Fibroblast of lung (primary cell): ENCODE measurements at regions not wholly inside any gene's neighbourhood (a gene's known extent, or its start where the extent isn't known, plus 50 kb on each side); places are given as distances from the start of the nearest gene placed in this dataset.

Experiments
- DNase-seq, 2 donors: peaks; one replicate each; pipeline versions ENCODE4 v3.0.0 to v3.0.0-alpha.2; 2010; ENCODE audit warnings: low read depth in 2 of 2
- H2AFZ ChIP-seq: 2 replicates; pipeline ENCODE4 v1.5.1; 2012; ENCODE audit warnings: low read length, control low read depth, inconsistent platforms
- H3K27ac ChIP-seq: 2 replicates; pipeline ENCODE4 v1.5.1; 2011; ENCODE audit warnings: low read length, control low read depth; ENCODE audit not compliant: insufficient read depth
- H3K27me3 ChIP-seq: 2 replicates; pipeline ENCODE4 v1.5.1; 2011; ENCODE audit warnings: mild to moderate bottlenecking, low read length; ENCODE audit not compliant: control insufficient read depth, insufficient read depth
- H3K36me3 ChIP-seq: 2 replicates; pipeline ENCODE4 v1.5.1; 2011; ENCODE audit warnings: low read length; ENCODE audit not compliant: control insufficient read depth, insufficient read depth
- H3K4me1 ChIP-seq: 2 replicates; pipeline ENCODE4 v1.5.1; 2011; ENCODE audit warnings: low read length; ENCODE audit not compliant: control insufficient read depth, insufficient read depth; ENCODE audit errors: extremely low read depth
- H3K4me2 ChIP-seq: 2 replicates; pipeline ENCODE4 v1.5.1; 2011; ENCODE audit warnings: low read length, control low read depth; ENCODE audit not compliant: insufficient read depth; ENCODE audit errors: extremely low read depth
- H3K4me3 ChIP-seq, 4 experiments: fragments of 200-600 bp in 1 of 4; sonication (generic) in 1 of 4; replicated peaks in 1 of 4; 2 replicates each; pipeline ENCODE4 v1.5.1; 2011 to 2016; ENCODE audit warnings: low read length in 4 of 4, low read depth in 3 of 4, mild to moderate bottlenecking in 3 of 4, control low read depth in 2 of 4, inconsistent platforms in 1 of 4, mixed read lengths in 1 of 4; ENCODE audit not compliant: insufficient read depth in 1 of 4; ENCODE audit errors: control extremely low read depth in 1 of 4
- H3K79me2 ChIP-seq: 2 replicates; pipeline ENCODE4 v1.5.1; 2012; ENCODE audit warnings: mild to moderate bottlenecking, low read length, inconsistent platforms; ENCODE audit not compliant: control insufficient read depth, insufficient read depth
- H3K9ac ChIP-seq: 2 replicates; pipeline ENCODE4 v1.5.1; 2011; ENCODE audit warnings: mild to moderate bottlenecking, low read length, control low read depth; ENCODE audit not compliant: insufficient read depth
- H3K9me3 ChIP-seq: 2 replicates; pipeline ENCODE4 v1.5.1; 2012; ENCODE audit warnings: low read depth, low read length; ENCODE audit not compliant: control insufficient read depth, insufficient read depth
- H4K20me1 ChIP-seq: 2 replicates; pipeline ENCODE4 v1.5.1; 2011; ENCODE audit warnings: low read length; ENCODE audit not compliant: control insufficient read depth, insufficient read depth; ENCODE audit errors: extremely low read depth
- EZH2 ChIP-seq: IDR thresholded peaks from 2 replicates; pipeline ENCODE4 v1.5.1; 2012; ENCODE audit warnings: low read length, control low read depth, mild to moderate bottlenecking; ENCODE audit errors: missing control alignments
- TF ChIP-seq, protein P1 (sequence below), 2 donors: IDR thresholded peaks in 1 of 2; conservative IDR thresholded peaks in 1 of 2; 1 replicate in 1 of 2; 2 replicates in 1 of 2; pipeline ENCODE4 v1.5.1; 2011 to 2012; ENCODE audit warnings: low read length in 2 of 2, control low read depth in 1 of 2, inconsistent platforms in 1 of 2, low read depth in 1 of 2, mild to moderate bottlenecking in 1 of 2

DNA sequence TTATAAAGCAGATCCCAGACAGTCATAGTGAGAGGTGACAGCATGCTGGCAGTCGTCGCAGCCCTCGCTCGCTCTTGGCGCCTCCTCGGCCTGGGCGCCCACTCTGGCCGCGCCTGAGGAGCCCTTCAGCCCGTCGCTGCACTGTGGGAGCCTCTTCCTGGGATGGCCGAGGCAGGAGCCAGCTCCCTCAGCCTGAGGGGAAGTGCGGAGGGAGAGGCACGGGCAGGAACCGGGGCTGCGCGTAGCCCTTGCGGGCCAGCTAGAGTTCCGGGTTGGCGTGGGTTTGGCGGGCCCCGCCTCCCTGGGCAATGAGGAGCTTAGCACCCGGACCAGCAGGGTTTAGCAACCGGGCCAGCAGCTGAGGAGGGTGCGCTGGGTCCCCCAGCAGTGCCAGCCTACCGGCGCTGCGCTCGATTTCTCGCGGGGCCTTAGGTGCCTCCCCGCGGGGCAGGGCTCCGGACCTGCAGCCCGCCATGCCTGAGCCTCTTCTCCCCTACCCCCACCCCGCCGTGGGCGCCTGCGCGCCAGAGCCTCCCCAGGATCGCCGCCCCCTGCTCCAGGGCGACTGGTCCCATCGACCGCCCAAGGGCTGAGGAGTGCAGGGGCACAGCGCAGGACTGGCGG is 451.2 kb upstream of the DCN start:
- Histone ChIP-seq H3K4me1 (no peaks in the 10 kb centered on the region), H3K27me3 (no peaks in the 10 kb centered on the region), H3K27ac (no peak overlapping the region), H3K9ac (no peak overlapping the region), H2AFZ (no peak overlapping the region), H3K79me2 (no peaks in the 10 kb centered on the region), H3K4me2 (no peak overlapping the region), H3K4me3 (peak overlapping the region in 1 of 4 experiments; percentile 56), H4K20me1 (no peaks in the 10 kb centered on the region), H3K9me3 (no peaks in the 10 kb centered on the region), H3K36me3 (no peaks in the 10 kb centered on the region)
- TF ChIP-seq, protein P1, sequence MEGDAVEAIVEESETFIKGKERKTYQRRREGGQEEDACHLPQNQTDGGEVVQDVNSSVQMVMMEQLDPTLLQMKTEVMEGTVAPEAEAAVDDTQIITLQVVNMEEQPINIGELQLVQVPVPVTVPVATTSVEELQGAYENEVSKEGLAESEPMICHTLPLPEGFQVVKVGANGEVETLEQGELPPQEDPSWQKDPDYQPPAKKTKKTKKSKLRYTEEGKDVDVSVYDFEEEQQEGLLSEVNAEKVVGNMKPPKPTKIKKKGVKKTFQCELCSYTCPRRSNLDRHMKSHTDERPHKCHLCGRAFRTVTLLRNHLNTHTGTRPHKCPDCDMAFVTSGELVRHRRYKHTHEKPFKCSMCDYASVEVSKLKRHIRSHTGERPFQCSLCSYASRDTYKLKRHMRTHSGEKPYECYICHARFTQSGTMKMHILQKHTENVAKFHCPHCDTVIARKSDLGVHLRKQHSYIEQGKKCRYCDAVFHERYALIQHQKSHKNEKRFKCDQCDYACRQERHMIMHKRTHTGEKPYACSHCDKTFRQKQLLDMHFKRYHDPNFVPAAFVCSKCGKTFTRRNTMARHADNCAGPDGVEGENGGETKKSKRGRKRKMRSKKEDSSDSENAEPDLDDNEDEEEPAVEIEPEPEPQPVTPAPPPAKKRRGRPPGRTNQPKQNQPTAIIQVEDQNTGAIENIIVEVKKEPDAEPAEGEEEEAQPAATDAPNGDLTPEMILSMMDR (conservative IDR thresholded peaks at IDR 0.05 in 1 of 2, IDR thresholded peaks at IDR 0.05 in 1 of 2; ENCODE audit: low read depth in 1 of 2, low read length in 2 of 2): no peak
- no peak for TF ChIP-seq EZH2
- peak in 1 of 2 donors; percentile 20 for DNase-seq

DNA sequence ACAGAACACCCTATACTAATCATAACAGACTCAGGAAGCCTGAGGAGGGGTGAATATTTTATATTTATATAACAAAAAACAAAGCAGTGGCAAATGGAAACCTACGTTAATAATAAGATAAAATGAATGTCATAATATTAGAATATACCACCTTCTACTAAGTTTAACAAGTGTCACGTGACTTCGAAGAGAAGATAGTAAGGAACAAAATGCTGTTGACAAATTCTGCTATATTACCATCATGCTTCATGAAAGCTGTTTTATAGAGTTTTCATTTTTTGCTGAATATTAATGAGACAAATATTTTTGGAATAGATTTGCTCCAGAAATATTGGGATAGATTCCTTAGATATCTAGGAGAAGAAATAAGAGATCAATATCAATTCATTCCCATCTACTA is 450.6 kb upstream of the DCN start:
- no peak for TF ChIP-seq EZH2
- TF ChIP-seq, protein P1 (conservative IDR thresholded peaks at IDR 0.05 in 1 of 2, IDR thresholded peaks at IDR 0.05 in 1 of 2; ENCODE audit: low read depth in 1 of 2, low read length in 2 of 2): no peak
- no peak overlapping the region for H3K4me2 ChIP-seq
- DNase-seq: no peak
- H3K27ac ChIP-seq: no peak overlapping the region
- no peaks in the 10 kb centered on the region for H3K9me3 ChIP-seq
- H3K36me3 ChIP-seq: no peaks in the 10 kb centered on the region
- H4K20me1 ChIP-seq: no peaks in the 10 kb centered on the region
- H3K27me3 ChIP-seq: no peaks in the 10 kb centered on the region
- no peaks in the 10 kb centered on the region for H3K79me2 ChIP-seq
- no peaks in the 10 kb centered on the region for H3K4me1 ChIP-seq
- peak overlapping the region in 1 of 4 experiments; percentile 56 for H3K4me3 ChIP-seq
- no peak overlapping the region for H2AFZ ChIP-seq
- H3K9ac ChIP-seq: no peak overlapping the region

DNA sequence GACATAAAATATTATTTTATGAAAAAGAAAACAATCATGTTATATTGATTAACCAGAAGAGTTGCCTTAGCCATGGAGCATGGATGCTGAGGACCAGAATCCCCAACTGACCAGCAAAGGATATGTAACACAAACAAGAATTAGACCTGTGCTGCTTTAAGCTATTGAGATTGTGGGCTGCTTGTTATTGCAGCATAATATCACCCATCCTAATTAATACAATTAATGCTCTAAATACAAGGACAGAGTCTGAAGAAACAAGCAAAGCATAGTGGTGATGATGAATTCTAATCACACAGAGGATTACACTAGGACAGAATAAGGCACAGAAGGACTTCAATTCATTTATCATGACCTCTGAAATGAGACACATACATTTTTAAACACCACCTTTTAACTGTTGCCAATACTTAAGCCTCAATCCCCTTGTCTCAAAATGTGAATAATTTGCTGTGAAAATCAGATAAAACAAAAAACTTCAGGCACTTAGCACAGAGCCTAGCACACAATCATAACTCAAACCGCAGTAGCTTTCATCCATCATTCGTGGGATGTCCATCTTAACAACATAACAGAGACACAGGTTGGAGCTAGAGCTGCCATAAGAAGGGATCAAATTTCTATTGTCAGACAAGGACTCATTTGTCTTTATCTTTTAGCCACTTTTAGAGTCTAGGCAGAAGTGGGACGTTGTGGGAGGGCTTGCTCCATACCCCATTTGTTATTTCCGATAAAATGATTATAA is 449.6 kb upstream of the DCN start:
- TF ChIP-seq, protein P1 (conservative IDR thresholded peaks at IDR 0.05 in 1 of 2, IDR thresholded peaks at IDR 0.05 in 1 of 2; ENCODE audit: low read depth in 1 of 2, low read length in 2 of 2): no peak
- no peak for TF ChIP-seq EZH2
- no peaks in the 10 kb centered on the region for H3K4me1 ChIP-seq
- no peaks in the 10 kb centered on the region for H3K9me3 ChIP-seq
- no peak overlapping the region for H3K9ac ChIP-seq
- H4K20me1 ChIP-seq: no peaks in the 10 kb centered on the region
- no peak overlapping the region for H3K27ac ChIP-seq
- H3K4me2 ChIP-seq: no peak overlapping the region
- no peak overlapping the region for H2AFZ ChIP-seq
- no peaks in the 10 kb centered on the region for H3K27me3 ChIP-seq
- H3K36me3 ChIP-seq: no peaks in the 10 kb centered on the region
- H3K4me3 ChIP-seq: no peak overlapping the region
- H3K79me2 ChIP-seq: no peaks in the 10 kb centered on the region
- no peak for DNase-seq
